ENCODE measurements at regions not wholly inside any gene's neighbourhood (a gene's known extent, or its start where the extent isn't known, plus 50 kb on each side); places are given as distances from the start of the nearest gene placed in this dataset.

DNA sequence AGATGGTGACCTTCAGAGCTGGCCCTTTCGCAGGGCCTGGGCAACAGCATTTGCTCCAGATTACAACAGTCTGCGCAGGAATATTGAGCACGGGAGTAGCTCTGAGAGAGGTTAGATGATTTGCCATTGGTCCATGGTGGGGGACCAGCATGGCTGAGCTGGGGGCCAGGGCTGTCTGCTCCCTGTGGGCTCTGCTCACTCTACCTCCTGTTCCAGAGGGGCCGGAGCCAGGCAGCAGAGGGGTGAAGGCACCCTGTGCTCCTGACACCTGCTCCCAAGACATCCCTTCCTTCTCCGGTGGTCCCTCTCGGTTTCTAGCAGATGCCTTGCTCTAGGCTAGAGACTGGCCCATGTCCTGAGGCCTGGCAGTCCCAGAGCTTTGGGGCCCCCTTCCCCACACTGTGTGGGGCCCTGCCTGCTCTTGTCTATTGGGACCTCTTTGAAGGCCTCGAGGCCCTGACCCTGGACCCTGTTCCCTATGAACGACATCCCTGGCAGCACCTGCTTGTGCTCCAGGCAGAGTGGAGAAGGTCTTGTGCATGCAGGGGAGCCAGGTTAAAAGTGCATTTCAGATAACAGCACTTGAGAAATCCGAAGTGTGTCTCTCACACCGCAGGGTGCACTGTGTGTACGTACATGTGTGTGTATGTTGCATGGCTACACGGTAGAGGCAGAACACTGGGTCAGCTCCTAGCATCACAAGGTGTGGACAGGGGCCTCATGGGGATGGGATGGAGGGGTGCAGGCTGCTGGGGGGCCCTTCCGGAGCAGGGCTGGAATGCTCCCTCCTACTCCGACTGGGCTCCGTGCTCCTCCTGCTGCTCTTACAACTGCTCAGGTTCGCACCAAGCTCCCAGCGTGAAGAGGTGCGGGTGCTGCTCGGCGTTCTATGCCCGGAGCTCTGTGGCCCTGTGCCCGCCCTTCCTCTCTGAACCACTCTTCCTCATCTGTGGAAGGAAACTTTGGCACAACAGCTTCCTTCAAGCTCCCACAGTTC, 123.3 kb upstream of the B3GAT1 start:
- ChIA-PET POLR2A (no interaction called here), CTCF (no interaction called here), RAD21 (ENCODE audit: low non-redundant PET in 1 of 2, low total read pairs in 2 of 2, uncharacterized antibody in 2 of 2, unreplicated experiment in 2 of 2) (no interaction called here)
- TF ChIP-seq, protein P1, sequence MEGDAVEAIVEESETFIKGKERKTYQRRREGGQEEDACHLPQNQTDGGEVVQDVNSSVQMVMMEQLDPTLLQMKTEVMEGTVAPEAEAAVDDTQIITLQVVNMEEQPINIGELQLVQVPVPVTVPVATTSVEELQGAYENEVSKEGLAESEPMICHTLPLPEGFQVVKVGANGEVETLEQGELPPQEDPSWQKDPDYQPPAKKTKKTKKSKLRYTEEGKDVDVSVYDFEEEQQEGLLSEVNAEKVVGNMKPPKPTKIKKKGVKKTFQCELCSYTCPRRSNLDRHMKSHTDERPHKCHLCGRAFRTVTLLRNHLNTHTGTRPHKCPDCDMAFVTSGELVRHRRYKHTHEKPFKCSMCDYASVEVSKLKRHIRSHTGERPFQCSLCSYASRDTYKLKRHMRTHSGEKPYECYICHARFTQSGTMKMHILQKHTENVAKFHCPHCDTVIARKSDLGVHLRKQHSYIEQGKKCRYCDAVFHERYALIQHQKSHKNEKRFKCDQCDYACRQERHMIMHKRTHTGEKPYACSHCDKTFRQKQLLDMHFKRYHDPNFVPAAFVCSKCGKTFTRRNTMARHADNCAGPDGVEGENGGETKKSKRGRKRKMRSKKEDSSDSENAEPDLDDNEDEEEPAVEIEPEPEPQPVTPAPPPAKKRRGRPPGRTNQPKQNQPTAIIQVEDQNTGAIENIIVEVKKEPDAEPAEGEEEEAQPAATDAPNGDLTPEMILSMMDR (IDR thresholded peaks at IDR 0.05 in 2 of 3, conservative IDR thresholded peaks at IDR 0.05 in 1 of 3; ENCODE audit: borderline replicate concordance in 1 of 3, insufficient read depth in 1 of 3, low read depth in 2 of 3, low read length in 2 of 3) = no peak
- no peak for TF ChIP-seq TCF7L2 (IDR thresholded peaks at IDR 0.05; ENCODE audit: borderline replicate concordance, extremely low read depth, insufficient read depth, insufficient read length)
- no peak for TF ChIP-seq SRF (IDR thresholded peaks at IDR 0.05; ENCODE audit: low read depth)
- TF ChIP-seq POLR2A (IDR thresholded peaks at IDR 0.05; ENCODE audit: borderline replicate concordance, extremely low read depth, insufficient read depth, insufficient read length) = no peak
- no peak for TF ChIP-seq ZFX (IDR thresholded peaks at IDR 0.05)
- no peak for TF ChIP-seq RAD21 (IDR thresholded peaks at IDR 0.05; ENCODE audit: low read depth)
- TF ChIP-seq FOSL1 (IDR thresholded peaks at IDR 0.05; ENCODE audit: low read depth) = no peak
- TF ChIP-seq EZH2phosphoT487 (IDR thresholded peaks at IDR 0.05; ENCODE audit: borderline replicate concordance) = no peak
- TF ChIP-seq, protein P2, sequence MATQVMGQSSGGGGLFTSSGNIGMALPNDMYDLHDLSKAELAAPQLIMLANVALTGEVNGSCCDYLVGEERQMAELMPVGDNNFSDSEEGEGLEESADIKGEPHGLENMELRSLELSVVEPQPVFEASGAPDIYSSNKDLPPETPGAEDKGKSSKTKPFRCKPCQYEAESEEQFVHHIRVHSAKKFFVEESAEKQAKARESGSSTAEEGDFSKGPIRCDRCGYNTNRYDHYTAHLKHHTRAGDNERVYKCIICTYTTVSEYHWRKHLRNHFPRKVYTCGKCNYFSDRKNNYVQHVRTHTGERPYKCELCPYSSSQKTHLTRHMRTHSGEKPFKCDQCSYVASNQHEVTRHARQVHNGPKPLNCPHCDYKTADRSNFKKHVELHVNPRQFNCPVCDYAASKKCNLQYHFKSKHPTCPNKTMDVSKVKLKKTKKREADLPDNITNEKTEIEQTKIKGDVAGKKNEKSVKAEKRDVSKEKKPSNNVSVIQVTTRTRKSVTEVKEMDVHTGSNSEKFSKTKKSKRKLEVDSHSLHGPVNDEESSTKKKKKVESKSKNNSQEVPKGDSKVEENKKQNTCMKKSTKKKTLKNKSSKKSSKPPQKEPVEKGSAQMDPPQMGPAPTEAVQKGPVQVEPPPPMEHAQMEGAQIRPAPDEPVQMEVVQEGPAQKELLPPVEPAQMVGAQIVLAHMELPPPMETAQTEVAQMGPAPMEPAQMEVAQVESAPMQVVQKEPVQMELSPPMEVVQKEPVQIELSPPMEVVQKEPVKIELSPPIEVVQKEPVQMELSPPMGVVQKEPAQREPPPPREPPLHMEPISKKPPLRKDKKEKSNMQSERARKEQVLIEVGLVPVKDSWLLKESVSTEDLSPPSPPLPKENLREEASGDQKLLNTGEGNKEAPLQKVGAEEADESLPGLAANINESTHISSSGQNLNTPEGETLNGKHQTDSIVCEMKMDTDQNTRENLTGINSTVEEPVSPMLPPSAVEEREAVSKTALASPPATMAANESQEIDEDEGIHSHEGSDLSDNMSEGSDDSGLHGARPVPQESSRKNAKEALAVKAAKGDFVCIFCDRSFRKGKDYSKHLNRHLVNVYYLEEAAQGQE (IDR thresholded peaks at IDR 0.05; ENCODE audit: low read depth) = no peak
- no peak for TF ChIP-seq EZH2 (IDR thresholded peaks at IDR 0.05)
- TF ChIP-seq, protein P3, sequence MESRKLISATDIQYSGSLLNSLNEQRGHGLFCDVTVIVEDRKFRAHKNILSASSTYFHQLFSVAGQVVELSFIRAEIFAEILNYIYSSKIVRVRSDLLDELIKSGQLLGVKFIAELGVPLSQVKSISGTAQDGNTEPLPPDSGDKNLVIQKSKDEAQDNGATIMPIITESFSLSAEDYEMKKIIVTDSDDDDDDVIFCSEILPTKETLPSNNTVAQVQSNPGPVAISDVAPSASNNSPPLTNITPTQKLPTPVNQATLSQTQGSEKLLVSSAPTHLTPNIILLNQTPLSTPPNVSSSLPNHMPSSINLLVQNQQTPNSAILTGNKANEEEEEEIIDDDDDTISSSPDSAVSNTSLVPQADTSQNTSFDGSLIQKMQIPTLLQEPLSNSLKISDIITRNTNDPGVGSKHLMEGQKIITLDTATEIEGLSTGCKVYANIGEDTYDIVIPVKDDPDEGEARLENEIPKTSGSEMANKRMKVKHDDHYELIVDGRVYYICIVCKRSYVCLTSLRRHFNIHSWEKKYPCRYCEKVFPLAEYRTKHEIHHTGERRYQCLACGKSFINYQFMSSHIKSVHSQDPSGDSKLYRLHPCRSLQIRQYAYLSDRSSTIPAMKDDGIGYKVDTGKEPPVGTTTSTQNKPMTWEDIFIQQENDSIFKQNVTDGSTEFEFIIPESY (IDR thresholded peaks at IDR 0.05; ENCODE audit: extremely low read depth, insufficient replicate concordance, low read length) = no peak
- no peak overlapping the region for H3K27ac ChIP-seq (ENCODE audit: low read depth, low read length)
- H3K4me1 ChIP-seq (ENCODE audit: control insufficient read depth in 1 of 2, insufficient read depth in 2 of 2, low read length in 2 of 2) = no peaks in the 10 kb centered on the region
- intact Hi-C loops (cut with micrococcal nuclease) = no loop called here
- H3K4me3 ChIP-seq (replicated peaks in 1 of 2; ENCODE audit: low read depth in 1 of 2, low read length in 2 of 2) = no peak overlapping the region
- no peak for ATAC-seq
- H3K36me3 ChIP-seq (ENCODE audit: control insufficient read depth in 1 of 2, insufficient read depth in 2 of 2, low read length in 2 of 2) = no peaks in the 10 kb centered on the region
- no peak overlapping the region for H3K9ac ChIP-seq (ENCODE audit: low read length)
- H3K4me2 ChIP-seq (ENCODE audit: low read length) = no peak overlapping the region
- no peaks in the 10 kb centered on the region for H4K20me1 ChIP-seq (ENCODE audit: insufficient read depth)
- no peak for DNase-seq (ENCODE audit: low read depth, low spot score)
- H3K9me2 ChIP-seq (ENCODE audit: insufficient read depth) = no peaks in the 10 kb centered on the region
- 0 out of 2 replicates have a peak, but pooled peaks cover 3% of the 10 kb centered on the region for H3K27me3 ChIP-seq (ENCODE audit: insufficient read depth, low read length)
- no peaks in the 10 kb centered on the region for H3K9me3 ChIP-seq (ENCODE audit: control insufficient read depth in 1 of 2, insufficient read depth in 1 of 2, low read depth in 1 of 2, low read length in 2 of 2)
- no peaks in the 10 kb centered on the region for H3K79me2 ChIP-seq (ENCODE audit: insufficient read depth, low read length)
- BruUV-seq (replicated peaks) = no TSS peak
- H2AFZ ChIP-seq (ENCODE audit: low read depth, low read length, poor library complexity, severe bottlenecking) = no peak overlapping the region

Measured in HCT116 (cell line).